ENCODE measurements at regions not wholly inside any gene's neighbourhood (a gene's known extent, or its start where the extent isn't known, plus 50 kb on each side); places are given as distances from the start of the nearest gene placed in this dataset.

DNA sequence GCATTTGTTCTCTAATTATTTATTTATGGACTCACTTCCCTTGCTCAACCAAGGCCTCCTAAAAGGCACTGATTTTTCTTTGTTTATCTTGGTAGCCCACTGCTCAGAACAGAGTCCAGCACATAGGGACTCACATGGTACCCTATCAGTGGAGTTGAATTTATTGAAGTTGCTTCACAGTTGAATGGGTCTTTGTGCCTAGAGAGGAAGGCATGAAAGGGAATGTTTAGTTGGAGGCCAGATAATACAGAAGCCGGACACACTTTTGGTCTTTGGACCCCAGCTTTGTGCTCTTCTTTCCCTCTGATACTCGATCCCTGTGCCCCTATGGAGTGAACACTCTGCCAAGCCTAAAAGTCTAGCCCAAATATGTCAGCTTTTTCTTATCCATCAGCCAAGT is 429.0 kb downstream of the PRDM2 start (continued):
- TF ChIP-seq TRIM24 (CRISPR knock-in tag; IDR thresholded peaks at IDR 0.05) (0 out of 2 replicates have a peak, but pooled peaks have one; percentile 5), SIX4 (CRISPR knock-in tag; IDR thresholded peaks at IDR 0.05) (peak; percentile 21; the same call in 1 of the 2 replicates), TARDBP (CRISPR knock-in tag; IDR thresholded peaks at IDR 0.05) (no peak), FLYWCH1 (CRISPR knock-in tag; IDR thresholded peaks at IDR 0.05) (no peak), IKZF4 (CRISPR knock-in tag; IDR thresholded peaks at IDR 0.05; ENCODE audit: borderline replicate concordance, low read depth, not compliant biosample characterization) (no peak), ZNF761 (CRISPR knock-in tag; conservative IDR thresholded peaks at IDR 0.05) (no peak), ZNF124 (CRISPR knock-in tag; IDR thresholded peaks at IDR 0.05) (no peak), SOX6 (IDR thresholded peaks at IDR 0.05) (no peak), SOX6 (CRISPR knock-in tag; IDR thresholded peaks at IDR 0.05) (peak; percentile 60), HNF4G (IDR thresholded peaks at IDR 0.05; ENCODE audit: borderline replicate concordance, low read depth, low read length) (peak; percentile 60; the same call in 1 of the 2 replicates), HNF4G (CRISPR knock-in tag; IDR thresholded peaks at IDR 0.05; ENCODE audit: borderline replicate concordance, low read depth) (peak; percentile 24; the same call in 1 of the 2 replicates), SETDB1 (CRISPR knock-in tag; IDR thresholded peaks at IDR 0.05; ENCODE audit: borderline replicate concordance) (no peak), ZNF816 (CRISPR knock-in tag; IDR thresholded peaks at IDR 0.05; ENCODE audit: borderline replicate concordance) (no peak), DPF2 (CRISPR knock-in tag; IDR thresholded peaks at IDR 0.05; ENCODE audit: borderline replicate concordance, low read depth) (peak; percentile 51; the same call in 1 of the 2 replicates), ZSCAN21 (CRISPR knock-in tag; IDR thresholded peaks at IDR 0.05; ENCODE audit: borderline replicate concordance) (no peak), FOXO1 (CRISPR knock-in tag; IDR thresholded peaks at IDR 0.05) (0 out of 2 replicates have a peak, but pooled peaks have one; percentile 10), SOX5 (CRISPR knock-in tag; IDR thresholded peaks at IDR 0.05; ENCODE audit: borderline replicate concordance) (peak; percentile 60; the same call in 1 of the 2 replicates), ZNF629 (CRISPR knock-in tag; conservative IDR thresholded peaks at IDR 0.05) (peak; percentile 61), SYNCRIP (IDR thresholded peaks at IDR 0.05; ENCODE audit: insufficient read depth, low read depth, low read length) (no peak)
- TF ChIP-seq, protein P1, sequence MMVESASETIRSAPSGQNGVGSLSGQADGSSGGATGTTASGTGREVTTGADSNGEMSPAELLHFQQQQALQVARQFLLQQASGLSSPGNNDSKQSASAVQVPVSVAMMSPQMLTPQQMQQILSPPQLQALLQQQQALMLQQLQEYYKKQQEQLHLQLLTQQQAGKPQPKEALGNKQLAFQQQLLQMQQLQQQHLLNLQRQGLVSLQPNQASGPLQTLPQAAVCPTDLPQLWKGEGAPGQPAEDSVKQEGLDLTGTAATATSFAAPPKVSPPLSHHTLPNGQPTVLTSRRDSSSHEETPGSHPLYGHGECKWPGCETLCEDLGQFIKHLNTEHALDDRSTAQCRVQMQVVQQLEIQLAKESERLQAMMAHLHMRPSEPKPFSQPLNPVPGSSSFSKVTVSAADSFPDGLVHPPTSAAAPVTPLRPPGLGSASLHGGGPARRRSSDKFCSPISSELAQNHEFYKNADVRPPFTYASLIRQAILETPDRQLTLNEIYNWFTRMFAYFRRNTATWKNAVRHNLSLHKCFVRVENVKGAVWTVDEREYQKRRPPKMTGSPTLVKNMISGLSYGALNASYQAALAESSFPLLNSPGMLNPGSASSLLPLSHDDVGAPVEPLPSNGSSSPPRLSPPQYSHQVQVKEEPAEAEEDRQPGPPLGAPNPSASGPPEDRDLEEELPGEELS (CRISPR knock-in tag; IDR thresholded peaks at IDR 0.05): 0 out of 2 replicates have a peak, but pooled peaks have one; percentile 29
- TF ChIP-seq, protein P2, sequence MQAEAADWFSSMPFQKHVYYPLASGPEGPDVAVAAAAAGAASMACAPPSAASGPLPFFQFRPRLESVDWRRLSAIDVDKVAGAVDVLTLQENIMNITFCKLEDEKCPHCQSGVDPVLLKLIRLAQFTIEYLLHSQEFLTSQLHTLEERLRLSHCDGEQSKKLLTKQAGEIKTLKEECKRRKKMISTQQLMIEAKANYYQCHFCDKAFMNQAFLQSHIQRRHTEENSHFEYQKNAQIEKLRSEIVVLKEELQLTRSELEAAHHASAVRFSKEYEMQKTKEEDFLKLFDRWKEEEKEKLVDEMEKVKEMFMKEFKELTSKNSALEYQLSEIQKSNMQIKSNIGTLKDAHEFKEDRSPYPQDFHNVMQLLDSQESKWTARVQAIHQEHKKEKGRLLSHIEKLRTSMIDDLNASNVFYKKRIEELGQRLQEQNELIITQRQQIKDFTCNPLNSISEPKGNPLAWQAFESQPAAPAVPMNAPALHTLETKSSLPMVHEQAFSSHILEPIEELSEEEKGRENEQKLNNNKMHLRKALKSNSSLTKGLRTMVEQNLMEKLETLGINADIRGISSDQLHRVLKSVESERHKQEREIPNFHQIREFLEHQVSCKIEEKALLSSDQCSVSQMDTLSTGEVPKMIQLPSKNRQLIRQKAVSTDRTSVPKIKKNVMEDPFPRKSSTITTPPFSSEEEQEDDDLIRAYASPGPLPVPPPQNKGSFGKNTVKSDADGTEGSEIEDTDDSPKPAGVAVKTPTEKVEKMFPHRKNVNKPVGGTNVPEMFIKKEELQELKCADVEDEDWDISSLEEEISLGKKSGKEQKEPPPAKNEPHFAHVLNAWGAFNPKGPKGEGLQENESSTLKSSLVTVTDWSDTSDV (CRISPR knock-in tag; IDR thresholded peaks at IDR 0.05): no peak
- TF ChIP-seq, protein P3, sequence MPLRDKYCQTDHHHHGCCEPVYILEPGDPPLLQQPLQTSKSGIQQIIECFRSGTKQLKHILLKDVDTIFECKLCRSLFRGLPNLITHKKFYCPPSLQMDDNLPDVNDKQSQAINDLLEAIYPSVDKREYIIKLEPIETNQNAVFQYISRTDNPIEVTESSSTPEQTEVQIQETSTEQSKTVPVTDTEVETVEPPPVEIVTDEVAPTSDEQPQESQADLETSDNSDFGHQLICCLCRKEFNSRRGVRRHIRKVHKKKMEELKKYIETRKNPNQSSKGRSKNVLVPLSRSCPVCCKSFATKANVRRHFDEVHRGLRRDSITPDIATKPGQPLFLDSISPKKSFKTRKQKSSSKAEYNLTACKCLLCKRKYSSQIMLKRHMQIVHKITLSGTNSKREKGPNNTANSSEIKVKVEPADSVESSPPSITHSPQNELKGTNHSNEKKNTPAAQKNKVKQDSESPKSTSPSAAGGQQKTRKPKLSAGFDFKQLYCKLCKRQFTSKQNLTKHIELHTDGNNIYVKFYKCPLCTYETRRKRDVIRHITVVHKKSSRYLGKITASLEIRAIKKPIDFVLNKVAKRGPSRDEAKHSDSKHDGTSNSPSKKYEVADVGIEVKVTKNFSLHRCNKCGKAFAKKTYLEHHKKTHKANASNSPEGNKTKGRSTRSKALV (CRISPR knock-in tag; IDR thresholded peaks at IDR 0.05): no peak
- TF ChIP-seq, protein P4, sequence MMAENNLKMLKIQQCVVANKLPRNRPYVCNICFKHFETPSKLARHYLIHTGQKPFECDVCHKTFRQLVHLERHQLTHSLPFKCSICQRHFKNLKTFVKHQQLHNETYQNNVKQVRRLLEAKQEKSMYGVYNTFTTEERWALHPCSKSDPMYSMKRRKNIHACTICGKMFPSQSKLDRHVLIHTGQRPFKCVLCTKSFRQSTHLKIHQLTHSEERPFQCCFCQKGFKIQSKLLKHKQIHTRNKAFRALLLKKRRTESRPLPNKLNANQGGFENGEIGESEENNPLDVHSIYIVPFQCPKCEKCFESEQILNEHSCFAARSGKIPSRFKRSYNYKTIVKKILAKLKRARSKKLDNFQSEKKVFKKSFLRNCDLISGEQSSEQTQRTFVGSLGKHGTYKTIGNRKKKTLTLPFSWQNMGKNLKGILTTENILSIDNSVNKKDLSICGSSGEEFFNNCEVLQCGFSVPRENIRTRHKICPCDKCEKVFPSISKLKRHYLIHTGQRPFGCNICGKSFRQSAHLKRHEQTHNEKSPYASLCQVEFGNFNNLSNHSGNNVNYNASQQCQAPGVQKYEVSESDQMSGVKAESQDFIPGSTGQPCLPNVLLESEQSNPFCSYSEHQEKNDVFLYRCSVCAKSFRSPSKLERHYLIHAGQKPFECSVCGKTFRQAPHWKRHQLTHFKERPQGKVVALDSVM (CRISPR knock-in tag; IDR thresholded peaks at IDR 0.05): no peak
